H7 (cell line): ENCODE measurements at regions not wholly inside any gene's neighbourhood (a gene's known extent, or its start where the extent isn't known, plus 50 kb on each side); places are given as distances from the start of the nearest gene placed in this dataset.
A peak's percentile ranks its signal among the peaks of the same experiment; 100 is the strongest.
"Not testable (repeated sequence)": the region's sequence is repeated elsewhere in the genome, so short reads cannot be mapped to it uniquely, and the experiment has no call there.

Experiments
- DNase-seq: peaks from one replicate; pipeline ENCODE4 v3.0.0; 2012
- H3K27me3 ChIP-seq: 2 replicates; pipeline ENCODE4 v1.6.0; 2011; ENCODE audit warnings: mild to moderate bottlenecking, low read length; ENCODE audit not compliant: control insufficient read depth, insufficient read depth
- H3K36me3 ChIP-seq: replicated peaks from 2 replicates; pipeline ENCODE4 v1.5.1; 2011; ENCODE audit warnings: low read length; ENCODE audit not compliant: control insufficient read depth, insufficient read depth
- H3K4me3 ChIP-seq: 2 replicates; pipeline ENCODE4 v1.5.1; 2011; ENCODE audit warnings: low read depth, mild to moderate bottlenecking, control low read depth, low read length, moderate library complexity; ENCODE audit not compliant: insufficient read depth

DNA sequence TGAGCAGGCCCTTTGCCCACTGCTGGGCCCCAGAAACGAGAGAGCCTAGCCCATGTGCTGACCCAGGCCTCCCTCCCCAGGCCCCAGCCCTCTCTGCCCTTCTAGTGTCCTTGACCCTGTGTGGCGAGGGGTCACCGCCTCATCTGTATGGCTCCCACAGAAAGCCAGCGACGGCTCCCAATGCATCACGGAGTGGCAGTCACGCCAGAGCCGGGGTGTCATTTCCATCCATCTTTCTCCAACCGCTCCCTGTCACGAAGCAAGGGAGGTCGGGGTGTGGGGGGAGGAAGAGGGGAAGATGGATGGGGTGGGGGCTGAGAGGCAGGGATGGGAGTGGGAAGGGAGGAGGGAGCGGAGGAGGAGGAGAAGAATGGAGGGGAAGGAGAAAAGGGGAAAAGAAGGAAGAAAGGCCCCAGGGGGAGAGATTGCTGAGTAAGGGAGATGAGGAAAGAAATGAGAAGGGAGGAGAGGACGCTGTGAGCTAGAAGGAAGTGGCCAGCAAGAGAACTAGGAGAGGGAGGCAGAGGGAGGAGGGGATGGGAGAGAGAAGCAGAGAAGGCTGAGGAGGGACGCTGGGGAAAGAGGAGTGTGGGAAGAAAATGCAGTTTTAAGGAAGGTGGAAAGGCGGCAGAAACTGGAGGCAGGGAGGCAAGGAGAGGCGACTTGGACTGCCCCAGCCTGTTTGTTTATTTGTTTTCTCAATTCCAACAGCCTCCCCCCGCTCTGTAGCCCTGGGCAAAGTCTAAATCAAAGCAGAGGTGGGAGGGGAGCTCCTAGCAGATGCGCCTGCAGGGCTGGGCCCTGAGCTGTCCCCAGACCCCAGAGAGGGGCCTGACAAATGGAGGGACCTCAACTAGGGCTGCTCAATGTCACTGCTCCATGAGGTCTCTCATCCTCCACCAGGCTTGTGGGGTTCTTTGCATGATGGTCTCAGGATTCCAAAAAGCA is 75.5 kb upstream of the LHX5 start:
- no peak for DNase-seq
- Histone ChIP-seq H3K27me3 (peaks cover 2% of the 10 kb centered on the region; the same call in 1 of the 2 replicates), H3K36me3 (no peaks in the 10 kb centered on the region), H3K4me3 (no peak overlapping the region)

DNA sequence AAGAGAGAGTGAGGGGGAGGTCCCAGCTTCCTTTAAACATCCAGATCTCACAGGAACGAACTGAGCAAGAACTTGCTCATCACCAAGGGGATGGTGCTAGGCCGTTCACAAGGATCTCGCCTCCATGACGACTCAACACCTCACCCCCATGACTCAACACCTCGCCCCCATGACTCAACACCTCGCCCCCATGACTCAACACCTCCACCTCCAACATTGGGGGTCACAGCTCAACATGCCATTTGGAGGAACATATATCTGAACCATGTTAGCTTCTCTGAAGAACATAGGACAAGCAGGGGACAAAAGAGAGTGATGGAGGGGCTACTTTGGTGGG is 66.0 kb upstream of the LHX5 start:
- Histone ChIP-seq H3K4me3 (no peak overlapping the region), H3K36me3 (no peaks in the 10 kb centered on the region), H3K27me3 (no peaks in the 10 kb centered on the region)
- DNase-seq = no peak

DNA sequence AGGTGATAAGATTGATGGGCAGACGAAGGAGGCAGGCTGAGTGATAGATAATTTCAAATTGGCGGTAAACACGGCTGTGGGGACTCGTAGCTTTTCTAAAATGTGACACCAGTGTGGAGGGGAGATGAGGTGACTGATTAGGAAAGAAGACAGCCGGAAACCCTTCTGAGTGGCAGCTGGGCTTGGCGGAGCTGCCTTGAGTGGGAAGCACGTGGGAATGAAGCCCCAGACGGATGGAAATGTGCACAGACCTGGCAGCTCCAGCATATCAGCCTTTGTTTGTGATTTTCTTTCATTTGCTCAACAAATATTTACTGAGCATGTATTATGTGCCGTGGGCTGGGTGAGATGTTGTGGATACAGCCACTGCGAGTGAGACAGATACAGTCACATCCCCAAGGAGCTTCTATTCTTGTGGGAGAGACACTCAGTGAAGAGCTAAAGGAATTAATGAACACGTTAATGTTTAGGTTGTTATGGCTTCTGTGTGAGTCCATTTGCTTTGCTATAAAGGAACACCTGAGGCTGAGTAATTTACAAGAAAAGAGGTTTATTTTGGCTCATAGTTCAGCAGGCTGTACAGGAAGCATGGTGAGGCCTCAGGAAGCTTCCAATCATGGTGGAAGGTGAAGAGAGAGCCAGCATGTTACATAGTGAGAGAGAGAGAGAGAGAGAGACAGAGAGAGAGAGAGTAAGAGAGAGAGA is 65.5 kb upstream of the LHX5 start:
- H3K27me3 ChIP-seq = no peaks in the 10 kb centered on the region
- DNase-seq = no peak
- no peaks in the 10 kb centered on the region for H3K36me3 ChIP-seq
- no peak overlapping the region for H3K4me3 ChIP-seq

DNA sequence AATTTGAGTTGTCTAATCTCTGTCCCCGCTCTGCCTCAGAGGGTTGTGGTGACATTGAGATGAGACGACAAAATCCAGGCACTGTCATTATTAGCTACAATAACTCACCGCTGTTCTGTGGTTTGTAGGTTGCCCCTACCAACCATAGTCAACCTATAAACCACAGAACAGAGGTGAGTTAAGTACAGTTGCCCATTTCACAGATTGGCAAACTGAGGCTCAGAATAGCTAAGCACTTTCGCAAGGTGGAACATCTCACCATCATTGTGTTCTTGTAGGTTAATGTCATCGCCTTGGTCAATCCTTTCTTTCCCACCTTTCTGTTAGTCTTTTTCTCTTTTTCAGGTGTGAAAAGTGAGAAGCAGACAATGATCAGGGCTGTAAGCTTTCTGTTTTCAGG is 63.4 kb upstream of the LHX5 start:
- H3K4me3 ChIP-seq = no peak overlapping the region
- no peaks in the 10 kb centered on the region for H3K27me3 ChIP-seq
- DNase-seq = no peak
- H3K36me3 ChIP-seq = no peaks in the 10 kb centered on the region

DNA sequence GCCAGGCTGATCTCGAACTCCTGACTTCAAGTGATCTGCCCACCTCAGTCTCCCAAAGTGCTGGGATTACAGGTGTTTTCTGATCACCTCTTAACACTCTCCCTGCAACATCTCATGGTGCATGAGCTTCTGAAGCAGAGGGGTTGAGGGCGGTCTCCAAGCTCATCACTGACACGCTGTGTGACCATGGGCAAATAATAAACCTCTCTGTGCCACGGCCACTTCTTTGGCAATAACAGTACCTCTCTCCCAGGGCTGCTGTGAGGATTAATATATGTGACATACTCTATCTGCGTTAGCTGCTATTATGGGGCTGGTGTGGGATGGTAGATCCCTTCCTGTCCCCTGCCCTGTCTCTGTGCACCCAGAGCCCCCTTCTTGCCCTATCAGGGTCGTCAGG is 62.9 kb upstream of the LHX5 start:
- H3K4me3 ChIP-seq = no peak overlapping the region
- H3K27me3 ChIP-seq = no peaks in the 10 kb centered on the region
- DNase-seq = no peak
- no peaks in the 10 kb centered on the region for H3K36me3 ChIP-seq

DNA sequence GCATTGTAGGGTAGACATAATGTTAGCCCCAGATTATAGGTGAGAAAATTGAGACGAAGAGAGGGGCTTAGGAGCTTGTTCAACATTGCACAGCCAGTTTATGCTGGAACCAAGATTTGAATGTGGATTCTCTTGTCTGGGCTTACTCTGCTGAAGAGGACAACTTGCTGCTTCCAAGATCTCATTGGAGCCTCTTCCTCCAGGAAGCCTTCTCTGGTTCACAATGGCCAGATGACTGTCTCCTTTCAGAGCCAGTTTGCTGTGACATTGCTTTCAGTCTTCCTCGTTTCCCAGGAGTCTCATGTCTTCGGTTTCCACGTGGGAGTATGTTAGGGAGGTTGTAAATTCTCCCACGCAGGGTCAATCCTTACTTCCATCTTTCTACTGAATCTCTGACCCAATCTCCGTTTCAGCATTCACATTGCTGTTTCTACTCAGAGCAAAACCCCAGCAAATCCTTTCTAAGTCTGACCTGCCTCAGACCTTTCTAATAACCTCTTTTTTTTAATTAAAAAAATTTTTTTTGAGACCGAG is 62.2 kb upstream of the LHX5 start:
- Histone ChIP-seq H3K27me3 (no peaks in the 10 kb centered on the region), H3K36me3 (no peaks in the 10 kb centered on the region)
- no peak for DNase-seq

DNA sequence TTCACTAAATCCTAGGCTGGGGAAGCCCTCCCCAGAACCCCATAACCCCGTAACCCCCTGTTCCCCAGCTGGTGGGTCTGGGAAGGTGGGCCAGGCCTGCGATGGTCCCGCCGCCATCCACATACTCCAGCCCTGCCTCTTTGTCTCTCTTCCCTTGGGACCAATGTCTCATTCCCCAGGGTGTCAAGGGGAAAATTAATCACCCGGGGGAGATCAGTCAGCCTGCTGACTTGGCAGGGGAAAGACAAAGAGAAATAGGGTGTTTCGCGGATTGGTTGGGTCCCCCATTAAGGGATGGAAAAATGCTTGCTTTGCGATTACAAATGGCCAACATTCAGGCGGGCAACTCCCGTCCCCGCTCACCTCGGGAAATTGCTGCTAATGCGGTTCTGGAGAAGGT is 60.6 kb upstream of the LHX5 start:
- no peak for DNase-seq
- no peak overlapping the region for H3K4me3 ChIP-seq

More for the DNA sequence above, 62.2 kb upstream of the LHX5 start:
- no peak overlapping the region for H3K4me3 ChIP-seq

DNA sequence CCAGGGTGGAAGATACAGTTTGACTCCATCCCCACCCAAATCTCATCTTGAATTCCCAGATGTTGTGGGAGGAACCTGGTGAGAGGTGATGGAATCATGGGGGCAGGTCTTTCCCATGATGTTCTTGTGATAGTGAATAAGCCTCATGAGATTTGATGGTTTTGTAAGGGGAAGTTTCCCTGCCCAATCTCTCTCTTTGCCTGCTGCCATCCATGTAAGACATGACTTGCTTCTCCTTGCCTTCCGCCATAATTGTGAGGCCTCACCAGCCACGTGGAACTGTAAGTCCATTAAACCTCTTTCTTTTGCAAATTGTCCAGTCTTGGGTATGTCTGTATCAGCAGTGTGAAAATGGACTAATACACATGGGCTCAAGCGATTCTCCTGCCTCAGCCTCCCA is 59.4 kb upstream of the LHX5 start:
- DNase-seq, H3K36me3 ChIP-seq, H3K4me3 ChIP-seq, H3K27me3 ChIP-seq: not testable (repeated sequence)

More for the DNA sequence above, 60.6 kb upstream of the LHX5 start:
- no peaks in the 10 kb centered on the region for H3K36me3 ChIP-seq
- no peaks in the 10 kb centered on the region for H3K27me3 ChIP-seq

DNA sequence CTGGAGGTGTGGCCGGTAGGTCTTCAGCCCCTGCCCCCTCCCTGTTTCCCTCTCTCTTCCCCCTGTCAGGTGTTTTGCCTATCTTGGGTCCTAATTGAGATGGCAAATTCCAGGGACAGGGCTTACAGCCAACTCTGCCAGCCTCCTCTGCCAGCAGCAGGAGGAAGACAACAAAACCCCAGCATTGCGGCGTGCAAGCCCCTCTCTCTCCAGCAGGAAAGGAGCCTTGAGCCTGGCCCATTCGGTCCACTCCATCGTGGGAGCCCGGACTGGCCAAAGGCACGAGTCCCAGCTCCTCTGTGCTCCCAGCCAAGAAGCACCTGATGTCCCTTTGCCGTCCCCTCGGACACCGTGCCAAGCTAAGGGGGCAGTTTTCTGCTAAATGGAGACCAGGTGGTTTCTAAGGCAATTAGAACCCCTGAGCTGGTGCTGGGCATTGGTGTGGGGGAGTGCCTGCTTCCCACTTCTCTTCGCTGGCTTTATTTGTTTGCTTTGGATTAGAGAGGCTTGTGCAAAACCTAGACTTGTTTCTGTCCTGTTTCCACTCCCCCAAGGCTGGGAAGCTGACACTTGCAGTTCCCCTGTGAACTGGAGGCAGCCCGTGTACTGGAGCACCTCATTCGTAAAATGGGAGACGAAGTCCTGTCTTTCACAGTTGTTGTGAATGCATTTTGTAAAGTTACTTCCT is 57.1 kb upstream of the LHX5 start:
- no peak for DNase-seq
- Histone ChIP-seq H3K36me3 (no peaks in the 10 kb centered on the region), H3K4me3 (no peak overlapping the region), H3K27me3 (no peaks in the 10 kb centered on the region)

DNA sequence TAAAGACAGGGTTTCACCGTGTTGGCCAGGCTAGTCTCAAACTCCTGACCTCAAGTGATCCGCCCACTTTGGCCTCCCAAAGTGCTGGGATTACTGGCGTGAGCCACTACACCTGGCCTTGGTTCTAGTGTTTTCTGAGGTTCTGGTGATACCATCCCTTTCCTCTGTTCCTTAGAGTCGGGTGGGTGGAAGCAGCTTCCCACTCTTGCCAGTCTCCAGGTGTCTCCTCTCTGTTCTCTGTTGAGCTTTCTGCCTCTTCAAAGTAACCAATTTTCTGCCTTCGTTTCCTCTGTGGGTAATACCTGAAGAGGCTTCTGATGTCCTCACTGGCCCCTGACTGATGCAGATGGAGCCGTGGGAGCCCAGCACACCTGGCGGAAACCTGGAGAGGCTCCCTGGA is 53.4 kb upstream of the LHX5 start:
- Histone ChIP-seq H3K4me3 (no peak overlapping the region), H3K27me3 (peaks cover 10% of the 10 kb centered on the region), H3K36me3 (no peaks in the 10 kb centered on the region)
- no peak for DNase-seq

DNA sequence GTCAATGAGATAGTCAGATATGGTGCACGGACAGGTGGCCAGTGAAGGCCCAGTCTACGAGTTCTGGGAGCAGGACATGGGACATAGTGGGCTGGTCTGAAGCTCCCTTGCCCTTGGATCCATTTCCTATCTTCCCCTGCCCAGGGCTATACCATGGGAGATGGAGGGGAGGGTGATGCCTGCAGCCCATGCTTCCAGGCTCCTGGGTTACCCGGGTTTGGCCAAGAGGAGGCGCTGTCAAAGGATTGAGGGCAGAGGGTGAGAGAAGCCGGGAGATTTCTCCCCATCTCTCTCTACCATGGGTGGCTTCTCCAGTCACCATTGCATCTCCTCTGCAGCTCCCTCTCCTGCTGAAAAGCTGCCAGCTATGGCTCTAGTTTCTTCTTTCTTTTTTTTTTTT is 52.8 kb upstream of the LHX5 start:
- Histone ChIP-seq H3K27me3 (peaks cover 14% of the 10 kb centered on the region), H3K36me3 (no peaks in the 10 kb centered on the region), H3K4me3 (no peak overlapping the region)
- peak; percentile 55 for DNase-seq

DNA sequence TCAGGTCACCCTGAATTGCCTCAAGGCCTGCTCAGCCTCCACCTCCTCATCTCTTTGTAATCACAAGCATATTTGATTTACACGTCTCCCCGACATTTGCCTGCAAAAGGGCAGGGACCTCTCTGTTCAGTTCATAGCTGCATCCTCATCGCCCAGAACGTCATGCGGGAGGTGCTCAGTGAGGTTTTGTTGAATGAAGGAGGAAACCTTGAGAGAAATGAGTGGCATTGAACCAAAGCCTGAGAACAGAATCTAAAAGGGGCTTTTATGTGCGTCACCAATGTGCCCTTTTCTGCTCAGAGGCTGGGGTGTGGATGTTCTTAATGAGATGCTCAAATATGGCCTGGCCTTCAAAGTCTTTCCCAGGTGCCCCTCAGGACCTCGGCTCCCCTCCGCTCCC is 50.0 kb upstream of the LHX5 start:
- no peaks in the 10 kb centered on the region for H3K36me3 ChIP-seq
- peaks cover 38% of the 10 kb centered on the region for H3K27me3 ChIP-seq
- H3K4me3 ChIP-seq = no peak overlapping the region
- DNase-seq = no peak
